ENCODE measurements at regions not wholly inside any gene's neighbourhood (a gene's known extent, or its start where the extent isn't known, plus 50 kb on each side); places are given as distances from the start of the nearest gene placed in this dataset.

DNA sequence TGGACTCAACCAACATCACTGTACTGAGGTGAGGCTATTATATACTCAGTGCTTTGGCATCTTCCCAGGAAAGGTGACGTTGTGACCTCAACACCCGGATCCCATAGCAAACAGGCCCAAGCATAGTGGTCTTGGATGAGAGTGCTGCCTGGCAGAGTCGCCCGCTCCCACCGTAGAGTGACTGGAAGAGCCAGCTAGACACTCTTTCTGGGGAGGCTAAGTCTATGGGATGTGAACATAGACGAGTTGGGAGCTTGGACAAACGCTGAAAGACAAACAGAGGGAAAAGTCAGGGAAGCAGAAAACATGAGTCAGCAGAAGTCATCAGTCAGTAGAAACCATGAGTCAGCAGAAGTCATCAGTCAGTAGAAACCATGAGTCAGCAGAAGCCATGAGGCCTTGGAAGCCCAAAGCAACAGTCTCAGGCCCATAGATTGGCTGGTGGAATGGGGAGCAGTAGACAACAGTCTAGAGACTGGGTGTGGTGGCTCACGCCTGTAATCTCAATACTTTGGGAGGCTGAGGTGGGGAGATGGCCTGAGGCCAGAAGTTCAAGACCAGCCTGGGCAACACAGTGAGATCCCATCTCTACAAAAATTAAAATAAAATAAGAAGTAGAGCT lies 66.4 kb upstream of the MAP1LC3B2 start:
- H3K9ac ChIP-seq (ENCODE audit: low read length), result no peak overlapping the region
- H3K4me3 ChIP-seq (ENCODE audit: control extremely low read depth in 1 of 5, extremely low read depth in 1 of 5, insufficient read depth in 1 of 5, low read depth in 2 of 5, low read length in 4 of 5), result no peak overlapping the region
- DNase-seq, result no peak
- no peak overlapping the region for H2AFZ ChIP-seq (ENCODE audit: insufficient read depth, low read depth, low read length, poor library complexity, severe bottlenecking)
- WGBS (ENCODE audit: insufficient coverage), result 89% methylated on average over 7 of the region's 8 CpGs
- Mint-ChIP-seq H3K4me3 (no peak overlapping the region), H3K4me1 (no peaks in the 10 kb centered on the region), H3K27me3 (no peaks in the 10 kb centered on the region), H3K9me3 (ENCODE audit: insufficient read depth) (peaks cover 16% of the 10 kb centered on the region), H3K27ac (no peak overlapping the region)
- H3K9me3 ChIP-seq (ENCODE audit: control extremely low read depth in 1 of 3, control insufficient read depth in 2 of 3, insufficient read depth in 1 of 3, low read length in 2 of 3), result peaks cover 0 to 12% (median 1%) of the 10 kb centered on the region in 3 donors
- no peak overlapping the region for H3K4me2 ChIP-seq (replicated peaks; ENCODE audit: low read depth, low read length, poor library complexity, severe bottlenecking)
- ChIA-PET CTCF (no interaction called here), POLR2A (no interaction called here)
- no peaks in the 10 kb centered on the region for H3K4me1 ChIP-seq (ENCODE audit: control insufficient read depth in 2 of 2, insufficient read depth in 2 of 2, low read length in 2 of 2)
- ATAC-seq (ENCODE audit: low read depth), result no peak
- intact Hi-C loops (cut with micrococcal nuclease), result no loop called here
- H4K20me1 ChIP-seq (ENCODE audit: control insufficient read depth, insufficient read depth, low read length, poor library complexity, severe bottlenecking), result no peaks in the 10 kb centered on the region
- H3K27me3 ChIP-seq (replicated peaks in 1 of 4; ENCODE audit: control extremely low read depth in 1 of 4, control insufficient read depth in 3 of 4, insufficient read depth in 4 of 4, low read length in 3 of 4), result no peaks in the 10 kb centered on the region
- H3K36me3 ChIP-seq (replicated peaks in 1 of 2; ENCODE audit: control extremely low read depth in 1 of 2, control insufficient read depth in 1 of 2, extremely low read depth in 1 of 2, insufficient read depth in 2 of 2, low read length in 1 of 2), result no peaks in the 10 kb centered on the region
- no peak overlapping the region for H3K27ac ChIP-seq (ENCODE audit: low read length in 2 of 2)
- no peaks in the 10 kb centered on the region for H3K79me2 ChIP-seq (ENCODE audit: control insufficient read depth, insufficient read depth, low read length)
- TF ChIP-seq EZH2 (IDR thresholded peaks at IDR 0.05; ENCODE audit: borderline replicate concordance, insufficient read depth, low read depth, low read length, poor library complexity, severe bottlenecking), result no peak
- TF ChIP-seq, protein P1, sequence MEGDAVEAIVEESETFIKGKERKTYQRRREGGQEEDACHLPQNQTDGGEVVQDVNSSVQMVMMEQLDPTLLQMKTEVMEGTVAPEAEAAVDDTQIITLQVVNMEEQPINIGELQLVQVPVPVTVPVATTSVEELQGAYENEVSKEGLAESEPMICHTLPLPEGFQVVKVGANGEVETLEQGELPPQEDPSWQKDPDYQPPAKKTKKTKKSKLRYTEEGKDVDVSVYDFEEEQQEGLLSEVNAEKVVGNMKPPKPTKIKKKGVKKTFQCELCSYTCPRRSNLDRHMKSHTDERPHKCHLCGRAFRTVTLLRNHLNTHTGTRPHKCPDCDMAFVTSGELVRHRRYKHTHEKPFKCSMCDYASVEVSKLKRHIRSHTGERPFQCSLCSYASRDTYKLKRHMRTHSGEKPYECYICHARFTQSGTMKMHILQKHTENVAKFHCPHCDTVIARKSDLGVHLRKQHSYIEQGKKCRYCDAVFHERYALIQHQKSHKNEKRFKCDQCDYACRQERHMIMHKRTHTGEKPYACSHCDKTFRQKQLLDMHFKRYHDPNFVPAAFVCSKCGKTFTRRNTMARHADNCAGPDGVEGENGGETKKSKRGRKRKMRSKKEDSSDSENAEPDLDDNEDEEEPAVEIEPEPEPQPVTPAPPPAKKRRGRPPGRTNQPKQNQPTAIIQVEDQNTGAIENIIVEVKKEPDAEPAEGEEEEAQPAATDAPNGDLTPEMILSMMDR (IDR thresholded peaks at IDR 0.05), result no peak

DNA sequence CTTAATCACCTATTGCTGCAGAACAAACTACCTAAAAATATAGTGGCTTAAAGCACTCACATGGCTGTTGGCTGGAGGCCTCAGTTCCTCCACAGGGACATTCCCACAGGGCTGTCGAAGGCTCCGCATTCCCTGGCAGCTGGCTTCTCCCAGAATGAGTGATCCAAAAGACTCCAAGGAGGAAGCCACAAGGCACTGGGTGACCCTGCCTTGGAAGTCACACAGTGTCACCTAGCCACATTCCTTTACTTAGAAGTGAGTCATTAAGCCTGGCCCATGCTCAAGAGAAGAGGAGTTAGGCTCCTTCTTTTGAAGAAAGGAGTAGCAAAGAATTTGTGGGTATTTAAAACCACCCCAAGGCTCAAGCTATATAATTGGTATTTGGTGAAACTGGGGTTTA lies 63.9 kb upstream of the MAP1LC3B2 start:
- POLR2A ChIA-PET, result no interaction called here
- Mint-ChIP-seq H3K4me1 (no peaks in the 10 kb centered on the region), H3K27me3 (no peaks in the 10 kb centered on the region), H3K27ac (no peak overlapping the region), H3K4me3 (no peak overlapping the region), H3K9me3 (ENCODE audit: insufficient read depth) (peaks cover 8% of the 10 kb centered on the region)
- no peak overlapping the region for H3K4me3 ChIP-seq (ENCODE audit: control extremely low read depth in 1 of 5, extremely low read depth in 1 of 5, insufficient read depth in 1 of 5, low read depth in 2 of 5, low read length in 4 of 5)
- CTCF ChIA-PET, result interaction anchor here (1.2 kb wide), 1 partner anchor 105 kb away, joined by 3 read pairs; no protein-coding TSS in a partner anchor
- H3K9me3 ChIP-seq (ENCODE audit: control extremely low read depth in 1 of 3, control insufficient read depth in 2 of 3, insufficient read depth in 1 of 3, low read length in 2 of 3), result peaks cover 0 to 4% (median 0%) of the 10 kb centered on the region in 3 donors
- H3K36me3 ChIP-seq (replicated peaks in 1 of 2; ENCODE audit: control extremely low read depth in 1 of 2, control insufficient read depth in 1 of 2, extremely low read depth in 1 of 2, insufficient read depth in 2 of 2, low read length in 1 of 2), result no peaks in the 10 kb centered on the region
- no peaks in the 10 kb centered on the region for H3K79me2 ChIP-seq (ENCODE audit: control insufficient read depth, insufficient read depth, low read length)
- WGBS (ENCODE audit: insufficient coverage), result 67% methylated on average over 2 of the region's 2 CpGs
- H3K27ac ChIP-seq (ENCODE audit: low read length in 2 of 2), result no peak overlapping the region
- intact Hi-C loops (cut with micrococcal nuclease), result no loop called here
- no peak overlapping the region for H2AFZ ChIP-seq (ENCODE audit: insufficient read depth, low read depth, low read length, poor library complexity, severe bottlenecking)
- H3K4me1 ChIP-seq (ENCODE audit: control insufficient read depth in 2 of 2, insufficient read depth in 2 of 2, low read length in 2 of 2), result no peaks in the 10 kb centered on the region
- no peak for DNase-seq
- TF ChIP-seq, protein P1 (IDR thresholded peaks at IDR 0.05), result no peak
- no peak for TF ChIP-seq EZH2 (IDR thresholded peaks at IDR 0.05; ENCODE audit: borderline replicate concordance, insufficient read depth, low read depth, low read length, poor library complexity, severe bottlenecking)
- H3K27me3 ChIP-seq (replicated peaks in 1 of 4; ENCODE audit: control extremely low read depth in 1 of 4, control insufficient read depth in 3 of 4, insufficient read depth in 4 of 4, low read length in 3 of 4), result no peaks in the 10 kb centered on the region
- ATAC-seq (ENCODE audit: low read depth), result no peak
- H3K9ac ChIP-seq (ENCODE audit: low read length), result no peak overlapping the region
- no peaks in the 10 kb centered on the region for H4K20me1 ChIP-seq (ENCODE audit: control insufficient read depth, insufficient read depth, low read length, poor library complexity, severe bottlenecking)
- no peak overlapping the region for H3K4me2 ChIP-seq (replicated peaks; ENCODE audit: low read depth, low read length, poor library complexity, severe bottlenecking)

Data from B cell (primary cell).